IMR-90 (cell line): ENCODE measurements at regions not wholly inside any gene's neighbourhood (a gene's known extent, or its start where the extent isn't known, plus 50 kb on each side); places are given as distances from the start of the nearest gene placed in this dataset.

Experiments used
- CHD1 ChIP-seq: IDR thresholded peaks from 2 replicates; pipeline ENCODE4 v1.6.1; 2012; ENCODE audit warnings: low read depth, low read length, improper control_type of control experiment
- MAFK ChIP-seq: IDR thresholded peaks from 2 replicates; pipeline ENCODE4 v1.6.1; 2012; ENCODE audit warnings: low read depth, low read length, improper control_type of control experiment
- MXI1 ChIP-seq: IDR thresholded peaks from 2 replicates; pipeline ENCODE4 v1.6.1; 2012; ENCODE audit warnings: low read depth, mild to moderate bottlenecking, low read length, moderate library complexity, borderline replicate concordance
- POLR2A ChIP-seq: IDR thresholded peaks from 2 replicates; pipeline ENCODE4 v1.6.1; 2012; ENCODE audit warnings: mild to moderate bottlenecking, low read depth, low read length
- RAD21 ChIP-seq: IDR thresholded peaks from 2 replicates; pipeline ENCODE4 v1.6.1; 2012; ENCODE audit warnings: low read length, improper control_type of control experiment
- RCOR1 ChIP-seq: IDR thresholded peaks from 2 replicates; pipeline ENCODE4 v1.6.1; 2012; ENCODE audit warnings: mild to moderate bottlenecking, low read length, improper control_type of control experiment; ENCODE audit not compliant: insufficient replicate concordance
- RFX5 ChIP-seq: IDR thresholded peaks from 2 replicates; pipeline ENCODE4 v1.8.0; 2012; ENCODE audit warnings: low read depth, mild to moderate bottlenecking, low read length, moderate library complexity
- SMC3 ChIP-seq: fragments of 150-350 bp; IDR thresholded peaks from 2 replicates; pipeline ENCODE4 v1.6.1; 2016; ENCODE audit warnings: low read depth, mild to moderate bottlenecking, antibody characterized with exemption, low read length, moderate library complexity
- TF ChIP-seq, protein P1 (sequence below): conservative IDR thresholded peaks from 2 replicates; pipeline ENCODE4 v1.5.1; 2012; ENCODE audit warnings: mild to moderate bottlenecking, low read depth, low read length, improper control_type of control experiment
- TF ChIP-seq, protein P2 (sequence below): fragments of 150-350 bp; IDR thresholded peaks from 2 replicates; pipeline ENCODE4 v1.6.1; 2017; ENCODE audit warnings: mild to moderate bottlenecking, antibody characterized with exemption, low read length, low read depth

DNA sequence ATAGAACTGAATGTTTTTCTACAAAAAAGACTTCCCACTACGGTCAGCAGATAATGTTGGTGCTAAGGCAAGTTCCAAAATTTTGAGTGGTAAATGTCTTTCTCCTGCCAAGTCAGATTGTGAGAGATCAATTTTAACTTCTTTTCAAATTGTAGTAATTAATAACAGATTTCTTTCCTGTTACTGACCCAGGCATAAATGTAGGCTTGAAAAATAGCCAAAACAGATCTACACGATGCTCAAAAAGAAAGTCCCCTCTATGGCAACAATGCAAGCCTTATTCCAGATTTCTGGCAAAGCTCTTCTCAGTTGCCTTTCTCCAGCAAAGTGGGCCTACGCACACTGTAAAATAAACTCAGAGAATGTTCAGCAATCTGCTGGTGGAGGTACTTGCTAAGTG is 641.0 kb upstream of the NRP1 start:
- TF ChIP-seq, protein P1, sequence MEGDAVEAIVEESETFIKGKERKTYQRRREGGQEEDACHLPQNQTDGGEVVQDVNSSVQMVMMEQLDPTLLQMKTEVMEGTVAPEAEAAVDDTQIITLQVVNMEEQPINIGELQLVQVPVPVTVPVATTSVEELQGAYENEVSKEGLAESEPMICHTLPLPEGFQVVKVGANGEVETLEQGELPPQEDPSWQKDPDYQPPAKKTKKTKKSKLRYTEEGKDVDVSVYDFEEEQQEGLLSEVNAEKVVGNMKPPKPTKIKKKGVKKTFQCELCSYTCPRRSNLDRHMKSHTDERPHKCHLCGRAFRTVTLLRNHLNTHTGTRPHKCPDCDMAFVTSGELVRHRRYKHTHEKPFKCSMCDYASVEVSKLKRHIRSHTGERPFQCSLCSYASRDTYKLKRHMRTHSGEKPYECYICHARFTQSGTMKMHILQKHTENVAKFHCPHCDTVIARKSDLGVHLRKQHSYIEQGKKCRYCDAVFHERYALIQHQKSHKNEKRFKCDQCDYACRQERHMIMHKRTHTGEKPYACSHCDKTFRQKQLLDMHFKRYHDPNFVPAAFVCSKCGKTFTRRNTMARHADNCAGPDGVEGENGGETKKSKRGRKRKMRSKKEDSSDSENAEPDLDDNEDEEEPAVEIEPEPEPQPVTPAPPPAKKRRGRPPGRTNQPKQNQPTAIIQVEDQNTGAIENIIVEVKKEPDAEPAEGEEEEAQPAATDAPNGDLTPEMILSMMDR: no peak
- TF ChIP-seq POLR2A: no peak
- no peak for TF ChIP-seq RCOR1
- TF ChIP-seq RFX5: no peak
- TF ChIP-seq SMC3: no peak
- TF ChIP-seq, protein P2, sequence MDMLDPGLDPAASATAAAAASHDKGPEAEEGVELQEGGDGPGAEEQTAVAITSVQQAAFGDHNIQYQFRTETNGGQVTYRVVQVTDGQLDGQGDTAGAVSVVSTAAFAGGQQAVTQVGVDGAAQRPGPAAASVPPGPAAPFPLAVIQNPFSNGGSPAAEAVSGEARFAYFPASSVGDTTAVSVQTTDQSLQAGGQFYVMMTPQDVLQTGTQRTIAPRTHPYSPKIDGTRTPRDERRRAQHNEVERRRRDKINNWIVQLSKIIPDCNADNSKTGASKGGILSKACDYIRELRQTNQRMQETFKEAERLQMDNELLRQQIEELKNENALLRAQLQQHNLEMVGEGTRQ: no peak
- no peak for TF ChIP-seq RAD21
- no peak for TF ChIP-seq MAFK
- no peak for TF ChIP-seq CHD1
- TF ChIP-seq MXI1: no peak
